SK-N-SH treated with all-trans-retinoic acid at 6 μM for 48 hours (cell line): ENCODE measurements at regions not wholly inside any gene's neighbourhood (a gene's known extent, or its start where the extent isn't known, plus 50 kb on each side); places are given as distances from the start of the nearest gene placed in this dataset.

Source experiments
- ATAC-seq: fragments of 200-7000 bp; cut with Tn5 transposase; 3 replicates; pipeline ENCODE4 v1.9.1; 2020; ENCODE audit warnings: mild to moderate bottlenecking, moderate library complexity
- BACH2 ChIP-seq: fragments of 250-450 bp; sonication (Bioruptor Pico); IDR thresholded peaks from 2 replicates; pipeline ENCODE4 v1.9.0; 2021; ENCODE audit warnings: mild to moderate bottlenecking, borderline replicate concordance
- CSDC2 ChIP-seq: fragments of 250-450 bp; sonication (Bioruptor Pico); IDR thresholded peaks from 2 replicates; pipeline ENCODE4 v1.5.0; 2020; ENCODE audit warnings: mild to moderate bottlenecking, moderate library complexity
- CSRNP3 ChIP-seq: fragments of 250-450 bp; sonication (Bioruptor Pico); IDR thresholded peaks from 2 replicates; pipeline ENCODE4 v1.5.1; 2021; ENCODE audit warnings: mild to moderate bottlenecking, moderate library complexity
- ESRRG ChIP-seq: fragments of 250-450 bp; sonication (Bioruptor Pico); IDR thresholded peaks from 2 replicates; pipeline ENCODE4 v1.6.1; 2021; ENCODE audit warnings: mild to moderate bottlenecking
- GLIS3 ChIP-seq: fragments of 250-450 bp; sonication (Bioruptor Pico); IDR thresholded peaks from 2 replicates; pipeline ENCODE4 v1.5.0; 2020; ENCODE audit warnings: mild to moderate bottlenecking, moderate library complexity
- ISL1 ChIP-seq: fragments of 250-450 bp; sonication (Bioruptor Pico); IDR thresholded peaks from 2 replicates; pipeline ENCODE4 v2.1.2; 2022; ENCODE audit warnings: mild to moderate bottlenecking, moderate library complexity
- OSR1 ChIP-seq: fragments of 250-450 bp; sonication (Bioruptor Pico); IDR thresholded peaks from 2 replicates; pipeline ENCODE4 v1.8.0; 2022; ENCODE audit warnings: moderate library complexity, mild to moderate bottlenecking, inconsistent platforms
- PATZ1 ChIP-seq: fragments of 250-450 bp; sonication (Bioruptor Pico); IDR thresholded peaks from 2 replicates; pipeline ENCODE4 v1.8.0; 2020; ENCODE audit warnings: mild to moderate bottlenecking, moderate library complexity, borderline replicate concordance
- POU6F1 ChIP-seq: fragments of 250-450 bp; sonication (Bioruptor Pico); IDR thresholded peaks from 2 replicates; pipeline ENCODE4 v1.8.0; 2021; ENCODE audit warnings: low read depth, mild to moderate bottlenecking, moderate library complexity, borderline replicate concordance
- PPARA ChIP-seq: fragments of 250-450 bp; sonication (Bioruptor Pico); IDR thresholded peaks from 2 replicates; pipeline ENCODE4 v1.5.0; 2020; ENCODE audit warnings: mild to moderate bottlenecking, borderline replicate concordance
- SNAI2 ChIP-seq: fragments of 250-450 bp; sonication (Bioruptor Pico); IDR thresholded peaks from 2 replicates; pipeline ENCODE4 v1.5.0; 2020; ENCODE audit warnings: mild to moderate bottlenecking, moderate library complexity
- TCF4 ChIP-seq: fragments of 250-450 bp; sonication (Bioruptor Pico); IDR thresholded peaks from 2 replicates; pipeline ENCODE4 v1.8.0; 2021; ENCODE audit warnings: mild to moderate bottlenecking, moderate library complexity, borderline replicate concordance
- TOX ChIP-seq: fragments of 250-450 bp; sonication (Bioruptor Pico); IDR thresholded peaks from 2 replicates; pipeline ENCODE4 v1.8.0; 2021; ENCODE audit warnings: mild to moderate bottlenecking, moderate library complexity, borderline replicate concordance
- TSHZ2 ChIP-seq: fragments of 250-450 bp; sonication (Bioruptor Pico); IDR thresholded peaks from 2 replicates; pipeline ENCODE4 v1.5.0; 2020; ENCODE audit warnings: mild to moderate bottlenecking, moderate library complexity
- ZC3H10 ChIP-seq: fragments of 250-450 bp; sonication (Bioruptor Pico); IDR thresholded peaks from 2 replicates; pipeline ENCODE4 v1.5.1; 2021; ENCODE audit warnings: mild to moderate bottlenecking, moderate library complexity
- ZFP3 ChIP-seq: fragments of 250-450 bp; sonication (Bioruptor Pico); IDR thresholded peaks from 2 replicates; pipeline ENCODE4 v1.5.0; 2020; ENCODE audit warnings: mild to moderate bottlenecking, moderate library complexity
- ZFP30 ChIP-seq: fragments of 450-650 bp; formaldehyde crosslinking; IDR thresholded peaks from 2 replicates; pipeline ENCODE4 v1.5.0; 2022; ENCODE audit warnings: mild to moderate bottlenecking, moderate library complexity
- ZNF8 ChIP-seq: fragments of 450-650 bp; formaldehyde crosslinking; IDR thresholded peaks from 2 replicates; pipeline ENCODE4 v1.5.0; 2020; ENCODE audit warnings: mild to moderate bottlenecking, moderate library complexity

GRCh38 chr10:6953271-6953801, 373.3 kb upstream of the PRKCQ start (continued):
- TF ChIP-seq PATZ1 (CRISPR knock-in tag) = no peak
- no peak for TF ChIP-seq ZFP30
- TF ChIP-seq OSR1 = no peak
- TF ChIP-seq PPARA (CRISPR knock-in tag) = no peak
- TF ChIP-seq GLIS3 (CRISPR knock-in tag) = no peak

- ATAC-seq = no peak
- TF ChIP-seq PATZ1 (CRISPR knock-in tag) = no peak
- no peak for TF ChIP-seq ISL1
- TF ChIP-seq ZC3H10 = no peak
- TF ChIP-seq, all 23 proteins: peak for 0
These were observed 371.7 kb upstream of the PRKCQ start for GRCh38 chr10:6951732-6952131.

GRCh38 chr10:6950133-6950532, 370.1 kb upstream of the PRKCQ start:
- no peak for ATAC-seq
- no peak for TF ChIP-seq CSDC2 (CRISPR knock-in tag)

GRCh38 chr10:6944436-6944835, 364.4 kb upstream of the PRKCQ start:
- ATAC-seq = no peak
- TF ChIP-seq POU6F1 (CRISPR knock-in tag) (no peak), TOX (CRISPR knock-in tag) (no peak), ZFP30 (no peak), ISL1 (no peak), OSR1 (no peak), BACH2 (CRISPR knock-in tag) (no peak), TSHZ2 (CRISPR knock-in tag) (no peak)

GRCh38 chr10:6938384-6938783, 358.3 kb upstream of the PRKCQ start:
- no peak for ATAC-seq
- TF ChIP-seq ZFP3 (CRISPR knock-in tag) = no peak
- no peak for TF ChIP-seq PPARA (CRISPR knock-in tag)
- no peak for TF ChIP-seq CSRNP3 (CRISPR knock-in tag)
- TF ChIP-seq ZNF8 (CRISPR knock-in tag) = no peak
- TF ChIP-seq POU6F1 (CRISPR knock-in tag) = no peak
- no peak for TF ChIP-seq CSDC2 (CRISPR knock-in tag)
- TF ChIP-seq TOX (CRISPR knock-in tag) = no peak
- TF ChIP-seq SNAI2 = no peak
- no peak for TF ChIP-seq TSHZ2 (CRISPR knock-in tag)
- TF ChIP-seq ISL1 = no peak
- no peak for TF ChIP-seq BACH2 (CRISPR knock-in tag)
- TF ChIP-seq OSR1 = no peak
- no peak for TF ChIP-seq ESRRG (CRISPR knock-in tag)
- TF ChIP-seq ZC3H10 = no peak
- no peak for TF ChIP-seq TCF4
- TF ChIP-seq GLIS3 (CRISPR knock-in tag) = no peak
